MM.1S (cell line): ENCODE measurements at regions not wholly inside any gene's neighbourhood (a gene's known extent, or its start where the extent isn't known, plus 50 kb on each side); places are given as distances from the start of the nearest gene placed in this dataset.

Experiments
- DNase-seq: peaks from one replicate; pipeline ENCODE4 v3.0.0-alpha.2; 2015
- H2AFZ ChIP-seq: fragments of 300-600 bp; sonication (generic); 2 replicates; pipeline ENCODE4 v1.6.0; 2016; ENCODE audit warnings: antibody characterized with exemption, low read length
- H3F3A ChIP-seq: fragments of 300-600 bp; sonication (generic); 2 replicates; pipeline ENCODE4 v1.6.1; 2016; ENCODE audit warnings: mild to moderate bottlenecking, antibody characterized with exemption, low read length, moderate library complexity, mixed read lengths; ENCODE audit not compliant: insufficient read depth
- H3K27ac ChIP-seq: fragments of 300-600 bp; sonication (generic); 2 replicates; pipeline ENCODE4 v1.5.1; 2016; ENCODE audit warnings: mild to moderate bottlenecking, low read length
- H3K27me3 ChIP-seq: fragments of 300-600 bp; sonication (generic); replicated peaks from 2 replicates; pipeline ENCODE4 v1.6.0; 2016; ENCODE audit warnings: low read length; ENCODE audit not compliant: insufficient read depth
- H3K36me3 ChIP-seq: fragments of 300-600 bp; sonication (generic); replicated peaks from 2 replicates; pipeline ENCODE4 v1.6.1; 2016; ENCODE audit warnings: mild to moderate bottlenecking, low read length, mixed read lengths; ENCODE audit not compliant: insufficient read depth
- H3K4me1 ChIP-seq: fragments of 300-600 bp; sonication (generic); 2 replicates; pipeline ENCODE4 v1.6.1; 2016; ENCODE audit warnings: low read length, mixed read lengths
- H3K4me2 ChIP-seq: fragments of 300-600 bp; sonication (generic); 2 replicates; pipeline ENCODE4 v1.6.0; 2016; ENCODE audit warnings: low read depth, low read length
- H3K4me3 ChIP-seq: fragments of 300-600 bp; sonication (generic); 2 replicates; pipeline ENCODE4 v1.5.1; 2016; ENCODE audit warnings: low read length, mixed read lengths
- H3K79me2 ChIP-seq: fragments of 300-600 bp; sonication (generic); 2 replicates; pipeline ENCODE4 v1.6.1; 2016; ENCODE audit warnings: mixed run types, low read length, mixed read lengths
- H3K9ac ChIP-seq: fragments of 300-600 bp; sonication (generic); 2 replicates; pipeline ENCODE4 v1.6.1; 2016; ENCODE audit warnings: low read length, mixed read lengths
- H3K9me2 ChIP-seq: fragments of 300-600 bp; sonication (generic); replicated peaks from 2 replicates; pipeline ENCODE4 v1.6.1; 2016; ENCODE audit warnings: mild to moderate bottlenecking, low read length, mixed read lengths; ENCODE audit not compliant: insufficient read depth
- H3K9me3 ChIP-seq: fragments of 300-600 bp; sonication (generic); replicated peaks from 2 replicates; pipeline ENCODE4 v1.6.1; 2016; ENCODE audit warnings: mild to moderate bottlenecking, low read length, mixed read lengths; ENCODE audit not compliant: insufficient read depth
- H4K20me1 ChIP-seq: fragments of 300-600 bp; sonication (generic); 2 replicates; pipeline ENCODE4 v1.6.1; 2016; ENCODE audit warnings: mild to moderate bottlenecking, low read length, moderate library complexity, mixed read lengths; ENCODE audit not compliant: insufficient read depth
- EZH2 ChIP-seq: fragments of 300-600 bp; sonication (generic); optimal IDR thresholded peaks from 2 replicates; pipeline ENCODE3; 2017; ENCODE audit warnings: low read depth, mild to moderate bottlenecking, antibody characterized with exemption, low read length, mixed read lengths
- EZH2phosphoT487 ChIP-seq: fragments of 300-600 bp; sonication (generic); IDR thresholded peaks from 2 replicates; pipeline ENCODE4 v1.6.1; 2018; ENCODE audit warnings: antibody characterized with exemption, low read length
- TF ChIP-seq, protein P1 (sequence below): fragments of 300-600 bp; sonication (generic); IDR thresholded peaks from 2 replicates; pipeline ENCODE4 v1.5.1; 2016; ENCODE audit warnings: antibody characterized with exemption, low read length, mixed read lengths

DNA sequence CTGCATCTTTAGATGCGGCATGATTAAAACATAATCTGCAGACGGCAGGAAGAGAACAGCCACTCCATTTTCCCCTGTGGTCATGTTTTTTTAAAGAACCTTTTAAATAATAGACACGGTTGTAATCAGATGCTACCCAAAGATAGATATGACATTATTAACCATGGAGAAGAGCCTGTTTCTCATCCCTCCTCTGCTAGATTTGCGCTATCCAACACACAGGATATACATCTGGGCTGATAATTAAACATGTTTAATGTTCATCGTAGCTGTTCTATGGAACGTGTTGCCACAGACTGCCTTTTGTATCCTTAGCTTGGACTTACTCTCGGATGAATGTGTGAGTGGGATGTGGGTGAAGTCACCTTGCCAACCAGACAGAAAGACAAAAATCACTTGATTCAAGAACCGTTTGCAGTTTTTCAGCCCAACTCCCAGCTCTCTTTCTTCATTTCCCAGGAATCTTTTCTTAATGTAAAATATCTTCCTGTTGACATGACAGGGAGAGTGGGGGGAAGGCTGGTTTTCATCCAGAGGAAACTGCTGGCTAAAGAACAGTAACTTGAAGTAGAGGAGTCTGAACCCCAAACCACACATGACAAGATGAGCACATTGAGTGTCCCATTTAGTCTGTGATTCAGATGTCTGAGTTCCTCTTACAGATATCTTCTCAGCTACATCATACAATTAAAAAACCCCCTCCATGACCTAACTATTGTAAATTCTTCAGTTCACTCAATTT lies 118.6 kb upstream of the PRICKLE2 start:
- Histone ChIP-seq H3K36me3 (no peaks in the 10 kb centered on the region), H3K9ac (no peak overlapping the region), H3K27me3 (no peaks in the 10 kb centered on the region), H2AFZ (no peak overlapping the region), H3K27ac (no peak overlapping the region), H3F3A (no peaks in the 10 kb centered on the region), H3K9me2 (no peaks in the 10 kb centered on the region), H3K79me2 (no peaks in the 10 kb centered on the region), H3K4me3 (no peak overlapping the region), H3K4me1 (no peaks in the 10 kb centered on the region), H3K9me3 (no peaks in the 10 kb centered on the region), H4K20me1 (no peaks in the 10 kb centered on the region), H3K4me2 (no peak overlapping the region)
- DNase-seq: no peak
- TF ChIP-seq, protein P1, sequence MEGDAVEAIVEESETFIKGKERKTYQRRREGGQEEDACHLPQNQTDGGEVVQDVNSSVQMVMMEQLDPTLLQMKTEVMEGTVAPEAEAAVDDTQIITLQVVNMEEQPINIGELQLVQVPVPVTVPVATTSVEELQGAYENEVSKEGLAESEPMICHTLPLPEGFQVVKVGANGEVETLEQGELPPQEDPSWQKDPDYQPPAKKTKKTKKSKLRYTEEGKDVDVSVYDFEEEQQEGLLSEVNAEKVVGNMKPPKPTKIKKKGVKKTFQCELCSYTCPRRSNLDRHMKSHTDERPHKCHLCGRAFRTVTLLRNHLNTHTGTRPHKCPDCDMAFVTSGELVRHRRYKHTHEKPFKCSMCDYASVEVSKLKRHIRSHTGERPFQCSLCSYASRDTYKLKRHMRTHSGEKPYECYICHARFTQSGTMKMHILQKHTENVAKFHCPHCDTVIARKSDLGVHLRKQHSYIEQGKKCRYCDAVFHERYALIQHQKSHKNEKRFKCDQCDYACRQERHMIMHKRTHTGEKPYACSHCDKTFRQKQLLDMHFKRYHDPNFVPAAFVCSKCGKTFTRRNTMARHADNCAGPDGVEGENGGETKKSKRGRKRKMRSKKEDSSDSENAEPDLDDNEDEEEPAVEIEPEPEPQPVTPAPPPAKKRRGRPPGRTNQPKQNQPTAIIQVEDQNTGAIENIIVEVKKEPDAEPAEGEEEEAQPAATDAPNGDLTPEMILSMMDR: no peak
- no peak for TF ChIP-seq EZH2phosphoT487
- no peak for TF ChIP-seq EZH2

DNA sequence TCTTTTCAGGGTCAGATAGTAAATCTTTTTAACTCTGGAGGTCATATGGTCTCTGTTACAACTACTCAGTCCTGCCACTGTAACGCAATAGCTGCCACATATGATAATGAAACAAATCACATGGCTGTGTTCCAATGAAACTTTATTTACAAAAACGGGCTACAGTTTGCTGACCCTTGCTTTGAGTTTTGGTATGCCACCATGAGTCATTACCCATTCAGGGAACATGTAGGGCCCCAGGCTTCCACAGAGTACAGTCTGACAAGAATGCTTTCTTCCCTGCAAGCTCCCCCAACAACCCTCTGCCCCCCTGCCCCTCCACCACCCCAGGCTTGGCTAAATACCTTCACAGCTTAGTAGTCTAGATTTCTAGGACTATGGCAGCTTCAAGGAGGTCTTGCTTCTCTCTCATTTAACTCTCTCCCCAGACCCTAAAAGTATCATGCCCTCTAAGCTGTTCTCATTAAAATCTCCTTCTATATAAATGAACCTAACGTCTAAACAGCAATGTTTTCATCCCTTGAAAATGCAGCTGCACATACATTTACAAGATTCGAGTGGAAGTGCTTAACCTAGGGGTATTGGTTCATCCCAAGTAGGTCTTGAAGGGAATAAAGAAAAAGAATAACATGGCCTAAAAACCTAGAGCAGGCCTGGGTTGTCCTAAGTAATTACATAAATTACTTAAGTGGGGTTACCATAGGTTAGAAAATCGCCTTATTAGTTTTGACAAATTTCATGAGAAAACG lies 117.8 kb upstream of the PRICKLE2 start:
- no peak overlapping the region for H3K27ac ChIP-seq
- no peak overlapping the region for H3K9ac ChIP-seq
- H3K27me3 ChIP-seq: no peaks in the 10 kb centered on the region
- no peak for DNase-seq
- no peaks in the 10 kb centered on the region for H4K20me1 ChIP-seq
- no peaks in the 10 kb centered on the region for H3K79me2 ChIP-seq
- H3K36me3 ChIP-seq: no peaks in the 10 kb centered on the region
- TF ChIP-seq EZH2: no peak
- TF ChIP-seq EZH2phosphoT487: no peak
- no peaks in the 10 kb centered on the region for H3K9me3 ChIP-seq
- no peaks in the 10 kb centered on the region for H3F3A ChIP-seq
- H3K4me2 ChIP-seq: no peak overlapping the region
- H3K4me3 ChIP-seq: no peak overlapping the region
- no peaks in the 10 kb centered on the region for H3K9me2 ChIP-seq
- no peaks in the 10 kb centered on the region for H3K4me1 ChIP-seq
- no peak overlapping the region for H2AFZ ChIP-seq

DNA sequence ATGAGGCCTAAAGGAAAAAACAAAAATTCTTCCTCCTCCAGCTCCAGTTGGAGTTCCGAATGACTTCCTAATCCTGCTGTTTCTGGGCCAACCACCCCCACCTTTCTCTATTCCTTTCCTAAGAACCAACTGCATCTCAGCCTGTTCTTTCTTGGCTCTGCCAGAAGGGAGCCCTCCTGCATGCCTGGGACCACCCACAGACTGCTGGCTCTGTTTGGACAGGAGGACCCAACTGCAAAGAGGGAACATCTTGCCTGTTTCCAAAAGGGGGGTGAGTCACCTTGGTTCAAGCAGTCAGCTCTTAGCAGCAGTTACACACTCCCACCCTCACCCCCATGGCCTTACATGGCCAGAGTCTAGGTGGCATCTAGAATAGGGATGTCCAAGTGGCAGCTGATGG lies 116.0 kb upstream of the PRICKLE2 start:
- Histone ChIP-seq H3K4me3 (no peak overlapping the region), H3K36me3 (no peaks in the 10 kb centered on the region), H2AFZ (no peak overlapping the region), H3K9me2 (no peaks in the 10 kb centered on the region), H4K20me1 (no peaks in the 10 kb centered on the region), H3K9me3 (no peaks in the 10 kb centered on the region), H3K27me3 (no peaks in the 10 kb centered on the region), H3K27ac (no peak overlapping the region), H3K79me2 (no peaks in the 10 kb centered on the region), H3F3A (no peaks in the 10 kb centered on the region), H3K4me2 (no peak overlapping the region), H3K9ac (no peak overlapping the region), H3K4me1 (no peaks in the 10 kb centered on the region)
- no peak for DNase-seq
- TF ChIP-seq EZH2 (no peak), EZH2phosphoT487 (no peak)
- TF ChIP-seq, protein P1: no peak
